ENCODE measurements at regions not wholly inside any gene's neighbourhood (a gene's known extent, or its start where the extent isn't known, plus 50 kb on each side); places are given as distances from the start of the nearest gene placed in this dataset.
A peak's percentile ranks its signal among the peaks of the same experiment; 100 is the strongest.
"Not testable (repeated sequence)": the region's sequence is repeated elsewhere in the genome, so short reads cannot be mapped to it uniquely, and the experiment has no call there.

DNA sequence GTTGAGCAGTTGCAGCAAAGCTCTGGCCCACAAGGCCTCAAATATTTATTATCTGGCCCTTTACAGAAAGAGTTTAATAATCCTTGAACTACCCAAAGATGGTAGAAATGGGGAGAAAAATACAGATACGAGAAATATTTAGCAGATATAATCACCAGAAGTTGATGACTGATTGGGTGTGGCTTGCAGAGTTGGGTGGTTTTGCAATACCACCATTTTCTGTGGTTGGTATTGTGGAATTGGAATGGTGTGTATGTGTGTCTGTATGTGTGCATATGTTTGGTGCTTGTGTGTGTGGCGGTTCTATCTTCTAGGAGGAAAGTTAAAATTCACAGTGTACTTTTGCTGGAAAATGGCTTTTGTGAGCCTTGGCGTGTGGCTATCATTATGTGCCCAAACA lies 85.4 kb upstream of the MANSC4 start:
- no peak overlapping the region for H3K4me3 ChIP-seq (ENCODE audit: low read depth, low read length)
- DNase-seq (ENCODE audit: low read depth): no peak

DNA sequence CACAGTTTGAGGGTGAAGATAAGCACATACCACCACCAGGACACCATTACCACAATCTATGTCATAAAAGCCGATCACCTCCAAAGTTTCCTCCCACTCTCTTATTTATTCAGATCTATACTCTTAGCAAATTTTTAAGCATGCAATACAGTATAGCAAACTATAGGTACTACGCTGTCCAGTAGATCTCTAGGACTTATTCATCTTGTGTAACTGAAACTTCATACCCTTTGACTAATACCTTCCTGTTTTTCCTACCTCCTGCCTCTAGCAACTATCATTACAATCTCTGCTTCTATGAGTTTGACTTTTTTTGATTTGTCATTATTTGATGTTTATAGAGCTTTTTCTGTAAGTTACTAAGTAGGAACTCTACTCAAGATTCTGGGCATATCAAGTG lies 84.5 kb upstream of the MANSC4 start:
- H3K4me3 ChIP-seq (ENCODE audit: low read depth, low read length): no peak overlapping the region
- TF ChIP-seq, protein P1, sequence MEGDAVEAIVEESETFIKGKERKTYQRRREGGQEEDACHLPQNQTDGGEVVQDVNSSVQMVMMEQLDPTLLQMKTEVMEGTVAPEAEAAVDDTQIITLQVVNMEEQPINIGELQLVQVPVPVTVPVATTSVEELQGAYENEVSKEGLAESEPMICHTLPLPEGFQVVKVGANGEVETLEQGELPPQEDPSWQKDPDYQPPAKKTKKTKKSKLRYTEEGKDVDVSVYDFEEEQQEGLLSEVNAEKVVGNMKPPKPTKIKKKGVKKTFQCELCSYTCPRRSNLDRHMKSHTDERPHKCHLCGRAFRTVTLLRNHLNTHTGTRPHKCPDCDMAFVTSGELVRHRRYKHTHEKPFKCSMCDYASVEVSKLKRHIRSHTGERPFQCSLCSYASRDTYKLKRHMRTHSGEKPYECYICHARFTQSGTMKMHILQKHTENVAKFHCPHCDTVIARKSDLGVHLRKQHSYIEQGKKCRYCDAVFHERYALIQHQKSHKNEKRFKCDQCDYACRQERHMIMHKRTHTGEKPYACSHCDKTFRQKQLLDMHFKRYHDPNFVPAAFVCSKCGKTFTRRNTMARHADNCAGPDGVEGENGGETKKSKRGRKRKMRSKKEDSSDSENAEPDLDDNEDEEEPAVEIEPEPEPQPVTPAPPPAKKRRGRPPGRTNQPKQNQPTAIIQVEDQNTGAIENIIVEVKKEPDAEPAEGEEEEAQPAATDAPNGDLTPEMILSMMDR (IDR thresholded peaks at IDR 0.05; ENCODE audit: insufficient read depth, low read depth, low read length, missing control alignments): no peak
- no peak for DNase-seq (ENCODE audit: low read depth)

More for the DNA sequence above, 85.4 kb upstream of the MANSC4 start:
- TF ChIP-seq, protein P1 (IDR thresholded peaks at IDR 0.05; ENCODE audit: insufficient read depth, low read depth, low read length, missing control alignments): no peak

DNA sequence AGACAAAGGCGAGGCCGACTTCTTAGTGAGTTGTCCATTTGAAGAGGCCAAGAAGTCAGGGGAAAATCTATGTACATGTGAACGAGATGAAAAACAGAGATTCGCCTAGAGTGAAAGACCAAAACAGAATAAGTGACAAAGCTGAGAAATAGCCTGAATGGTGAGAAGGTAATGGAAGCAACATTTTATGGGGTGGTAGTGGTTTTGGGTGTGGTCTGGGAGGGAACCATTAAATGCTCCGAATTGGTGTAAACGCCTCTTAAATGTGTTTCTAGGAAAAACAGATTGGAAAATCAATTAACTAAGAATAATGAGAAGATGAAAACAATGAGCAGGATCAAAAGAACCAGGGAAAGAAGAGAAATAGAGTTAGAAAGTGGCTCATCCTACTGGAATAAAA lies 83.8 kb upstream of the MANSC4 start:
- H3K4me3 ChIP-seq (ENCODE audit: low read depth, low read length): no peak overlapping the region
- no peak for DNase-seq (ENCODE audit: low read depth)
- TF ChIP-seq, protein P1 (IDR thresholded peaks at IDR 0.05; ENCODE audit: insufficient read depth, low read depth, low read length, missing control alignments): no peak

DNA sequence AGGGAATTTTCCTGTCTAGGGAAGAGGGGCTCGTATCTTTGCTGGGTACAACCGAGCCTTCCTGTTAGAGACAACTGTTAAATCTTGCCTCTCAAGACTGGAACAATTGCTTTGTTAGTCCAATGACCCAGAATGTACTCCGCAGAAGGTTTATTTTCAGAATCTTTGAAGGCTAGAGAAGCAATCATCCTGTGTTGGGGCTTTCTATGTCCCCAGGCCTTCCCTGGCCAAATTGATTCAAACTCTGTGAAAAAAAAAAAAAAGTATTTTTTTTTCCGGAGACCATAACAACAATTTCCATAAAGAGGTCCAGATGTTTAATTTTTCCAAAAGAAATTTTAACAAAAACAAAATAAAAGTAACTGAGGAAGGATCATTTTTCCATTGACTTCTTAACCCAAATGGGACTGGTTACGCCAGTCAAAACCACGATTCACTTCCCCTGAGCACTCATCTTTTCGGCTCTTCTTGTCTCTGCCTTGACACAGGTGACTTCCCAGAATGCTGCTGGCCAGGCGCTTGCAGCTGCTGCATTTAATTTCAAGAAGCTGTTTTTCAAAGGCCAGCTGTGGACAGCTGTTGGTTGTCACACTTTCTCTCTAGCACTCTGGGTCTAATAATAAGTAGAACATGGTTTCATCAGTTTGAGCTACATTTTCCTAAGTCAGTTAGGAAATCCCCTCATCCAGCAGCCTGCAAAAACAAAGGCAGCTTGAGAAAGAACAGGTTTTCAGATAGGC lies 81.6 kb upstream of the MANSC4 start:
- DNase-seq (ENCODE audit: low read depth): peak; percentile 93
- H3K4me3 ChIP-seq (ENCODE audit: low read depth, low read length): no peak overlapping the region
- TF ChIP-seq, protein P1 (IDR thresholded peaks at IDR 0.05; ENCODE audit: insufficient read depth, low read depth, low read length, missing control alignments): no peak

DNA sequence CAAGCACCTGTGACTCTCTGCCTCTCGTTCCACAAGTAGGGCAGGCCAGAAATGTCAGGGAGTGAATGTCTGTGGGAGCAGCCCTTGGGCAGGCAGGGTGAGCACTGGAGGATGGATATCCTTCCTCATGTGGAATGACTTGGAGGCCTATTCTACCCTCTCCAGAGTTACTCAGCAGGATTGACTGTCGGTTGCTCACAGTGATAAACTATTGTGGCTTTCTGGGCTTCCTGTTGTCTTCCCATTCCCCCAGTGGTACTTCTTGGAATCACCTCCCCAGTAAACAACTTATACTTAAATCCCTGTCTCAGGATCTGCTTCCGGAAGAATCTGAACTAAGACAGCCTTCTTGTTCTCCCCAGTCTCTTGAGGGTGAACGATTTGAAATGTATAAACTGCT lies 79.6 kb upstream of the MANSC4 start:
- no peak for DNase-seq (ENCODE audit: low read depth)
- TF ChIP-seq, protein P1 (IDR thresholded peaks at IDR 0.05; ENCODE audit: insufficient read depth, low read depth, low read length, missing control alignments): no peak
- H3K4me3 ChIP-seq (ENCODE audit: low read depth, low read length): no peak overlapping the region

DNA sequence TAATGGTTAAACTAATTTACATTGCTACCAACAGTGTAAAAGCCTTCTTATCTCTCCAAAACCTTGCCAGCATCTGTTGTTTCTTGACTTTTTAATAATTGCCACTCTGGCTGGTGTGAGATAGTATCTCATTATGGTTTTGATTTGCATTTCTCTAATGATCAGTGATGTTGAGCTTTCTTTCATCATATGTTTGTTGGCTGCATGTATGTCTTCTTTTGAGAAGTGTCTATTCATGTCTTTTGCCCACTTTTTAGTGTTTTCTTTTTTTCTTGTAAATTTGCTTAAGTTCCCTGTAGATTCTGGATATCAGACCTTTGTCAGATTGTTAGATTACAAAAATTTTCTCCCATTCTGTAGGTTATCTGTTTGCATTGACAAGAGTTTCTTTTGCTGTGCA lies 77.0 kb upstream of the MANSC4 start:
- DNase-seq (ENCODE audit: low read depth): not testable (repeated sequence)

DNA sequence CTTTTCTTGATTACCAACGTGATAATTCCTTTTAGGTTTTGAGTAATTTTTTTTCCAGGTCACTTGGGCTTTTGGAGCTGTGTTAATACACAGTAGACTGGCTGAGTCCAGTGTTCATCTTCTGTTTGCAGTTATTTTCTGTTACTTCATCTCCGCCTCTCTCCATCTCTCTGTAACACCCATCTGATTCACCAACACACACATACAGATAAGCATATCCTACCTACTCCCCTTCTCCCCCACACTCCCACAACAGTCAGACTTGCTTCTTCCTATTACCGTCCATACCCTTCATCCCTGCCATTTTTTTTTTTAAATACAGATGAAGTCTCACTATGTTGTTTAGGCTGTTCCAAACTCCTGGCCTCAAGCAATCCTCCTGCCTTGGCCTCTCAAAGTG lies 72.7 kb upstream of the MANSC4 start:
- H3K4me3 ChIP-seq (ENCODE audit: low read depth, low read length): no peak overlapping the region
- no peak for DNase-seq (ENCODE audit: low read depth)
- TF ChIP-seq, protein P1 (IDR thresholded peaks at IDR 0.05; ENCODE audit: insufficient read depth, low read depth, low read length, missing control alignments): no peak

More for the DNA sequence above, 77.0 kb upstream of the MANSC4 start:
- not testable (repeated sequence) for H3K4me3 ChIP-seq (ENCODE audit: low read depth, low read length)
